ENCODE measurements at regions not wholly inside any gene's neighbourhood (a gene's known extent, or its start where the extent isn't known, plus 50 kb on each side); places are given as distances from the start of the nearest gene placed in this dataset.
"Not testable (repeated sequence)": the region's sequence is repeated elsewhere in the genome, so short reads cannot be mapped to it uniquely, and the experiment has no call there.

DNA sequence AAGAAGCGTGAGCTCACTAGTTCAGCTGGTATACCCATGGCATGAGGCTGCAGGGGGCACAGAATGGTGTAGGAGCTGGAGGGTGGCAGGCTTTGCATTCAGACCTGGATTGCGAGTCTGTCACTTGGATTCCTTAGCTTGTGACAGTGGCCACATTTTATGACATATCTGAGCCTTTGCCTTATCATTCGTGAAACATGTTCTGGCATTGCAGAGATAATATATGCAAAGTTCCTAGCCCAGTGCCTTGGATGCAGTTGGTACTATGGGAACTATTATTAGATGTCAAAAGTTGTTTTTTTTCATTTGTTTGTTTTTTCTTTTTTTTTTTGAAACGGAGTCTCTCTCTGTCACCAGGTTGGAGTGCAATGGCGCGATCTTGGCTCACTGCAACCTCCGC lies 230.7 kb upstream of the PRDM1 start:
- Histone ChIP-seq H3K36me3 (no peaks in the 10 kb centered on the region), H3K9me3 (no peaks in the 10 kb centered on the region), H3K27me3 (no peaks in the 10 kb centered on the region), H3K4me3 (ENCODE audit: low read depth, low read length) (no peak overlapping the region), H3K4me1 (no peaks in the 10 kb centered on the region)
- no peak for DNase-seq
- TF ChIP-seq, protein P1, sequence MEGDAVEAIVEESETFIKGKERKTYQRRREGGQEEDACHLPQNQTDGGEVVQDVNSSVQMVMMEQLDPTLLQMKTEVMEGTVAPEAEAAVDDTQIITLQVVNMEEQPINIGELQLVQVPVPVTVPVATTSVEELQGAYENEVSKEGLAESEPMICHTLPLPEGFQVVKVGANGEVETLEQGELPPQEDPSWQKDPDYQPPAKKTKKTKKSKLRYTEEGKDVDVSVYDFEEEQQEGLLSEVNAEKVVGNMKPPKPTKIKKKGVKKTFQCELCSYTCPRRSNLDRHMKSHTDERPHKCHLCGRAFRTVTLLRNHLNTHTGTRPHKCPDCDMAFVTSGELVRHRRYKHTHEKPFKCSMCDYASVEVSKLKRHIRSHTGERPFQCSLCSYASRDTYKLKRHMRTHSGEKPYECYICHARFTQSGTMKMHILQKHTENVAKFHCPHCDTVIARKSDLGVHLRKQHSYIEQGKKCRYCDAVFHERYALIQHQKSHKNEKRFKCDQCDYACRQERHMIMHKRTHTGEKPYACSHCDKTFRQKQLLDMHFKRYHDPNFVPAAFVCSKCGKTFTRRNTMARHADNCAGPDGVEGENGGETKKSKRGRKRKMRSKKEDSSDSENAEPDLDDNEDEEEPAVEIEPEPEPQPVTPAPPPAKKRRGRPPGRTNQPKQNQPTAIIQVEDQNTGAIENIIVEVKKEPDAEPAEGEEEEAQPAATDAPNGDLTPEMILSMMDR (IDR thresholded peaks at IDR 0.05; ENCODE audit: low read depth, low read length) = no peak

DNA sequence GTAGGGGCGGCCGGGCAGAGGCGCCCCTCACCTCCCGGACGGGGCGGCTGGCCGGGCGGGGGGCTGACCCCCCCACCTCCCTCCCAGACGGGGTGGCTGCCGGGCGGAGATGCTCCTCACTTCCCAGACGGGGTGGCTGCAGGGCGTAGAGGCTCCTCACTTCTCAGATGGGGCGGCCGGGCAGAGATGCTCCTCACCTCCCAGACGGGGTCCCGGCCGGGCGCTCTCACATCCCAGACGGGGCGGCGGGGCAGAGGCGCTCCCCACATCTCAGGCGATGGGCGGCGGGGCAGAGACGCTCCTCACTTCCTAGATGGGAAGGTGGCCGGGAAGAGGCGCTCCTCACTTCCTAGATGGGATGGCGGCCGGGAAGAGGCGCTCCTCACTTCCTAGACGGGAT lies 232.2 kb upstream of the PRDM1 start:
- H3K9me3 ChIP-seq; DNase-seq; H3K4me3 ChIP-seq (ENCODE audit: low read depth, low read length); H3K4me1 ChIP-seq; H3K27me3 ChIP-seq; H3K36me3 ChIP-seq: not testable (repeated sequence)

DNA sequence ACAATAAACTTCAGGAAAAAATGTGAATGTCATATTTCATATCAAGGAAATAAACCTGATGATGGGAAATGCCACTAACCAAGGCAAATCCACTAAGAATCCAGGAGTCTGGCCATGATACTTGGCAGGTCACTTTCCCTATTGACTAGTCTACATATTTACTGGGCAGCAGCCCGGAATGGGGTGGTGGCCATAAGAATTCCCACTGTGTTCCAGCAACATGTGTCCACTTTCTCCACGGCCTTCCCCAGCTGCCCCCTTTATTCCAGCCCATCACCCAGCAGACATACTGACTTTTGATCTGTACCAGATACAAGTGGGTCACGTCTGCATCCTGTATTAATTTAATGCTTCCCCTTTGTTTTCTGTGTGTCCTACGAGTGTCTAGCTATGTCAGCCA lies 234.5 kb upstream of the PRDM1 start:
- H3K36me3 ChIP-seq = no peaks in the 10 kb centered on the region
- TF ChIP-seq, protein P1 (IDR thresholded peaks at IDR 0.05; ENCODE audit: low read depth, low read length) = no peak
- no peak overlapping the region for H3K4me3 ChIP-seq (ENCODE audit: low read depth, low read length)
- no peaks in the 10 kb centered on the region for H3K4me1 ChIP-seq
- no peaks in the 10 kb centered on the region for H3K9me3 ChIP-seq
- H3K27me3 ChIP-seq = no peaks in the 10 kb centered on the region
- DNase-seq = no peak

DNA sequence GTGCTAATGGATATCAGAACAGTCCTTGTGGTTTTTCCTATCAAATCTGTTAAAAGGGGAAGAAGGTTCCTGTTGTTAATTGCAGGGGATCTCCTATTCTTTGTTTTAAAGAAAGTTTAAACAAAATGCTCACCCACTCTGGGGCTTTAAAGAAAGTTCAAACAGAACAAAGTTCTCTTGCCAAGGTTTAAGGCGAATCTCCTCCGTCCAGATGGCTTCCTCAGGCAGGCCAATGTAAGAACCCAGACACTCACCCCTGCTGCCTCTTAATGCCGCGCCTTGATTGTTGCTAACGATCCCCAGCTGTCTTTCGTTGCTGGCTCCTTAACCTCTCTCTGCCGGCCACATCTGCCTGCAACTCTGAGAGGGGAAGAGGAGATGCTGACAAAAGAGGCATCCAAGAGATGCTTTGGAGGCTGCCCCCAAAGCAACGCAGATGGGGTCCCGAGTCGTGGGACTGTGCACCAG lies 235.0 kb upstream of the PRDM1 start:
- Histone ChIP-seq H3K36me3 (no peaks in the 10 kb centered on the region), H3K4me3 (ENCODE audit: low read depth, low read length) (no peak overlapping the region), H3K27me3 (no peaks in the 10 kb centered on the region), H3K4me1 (no peaks in the 10 kb centered on the region), H3K9me3 (no peaks in the 10 kb centered on the region)
- no peak for DNase-seq
- TF ChIP-seq, protein P1 (IDR thresholded peaks at IDR 0.05; ENCODE audit: low read depth, low read length) = no peak

DNA sequence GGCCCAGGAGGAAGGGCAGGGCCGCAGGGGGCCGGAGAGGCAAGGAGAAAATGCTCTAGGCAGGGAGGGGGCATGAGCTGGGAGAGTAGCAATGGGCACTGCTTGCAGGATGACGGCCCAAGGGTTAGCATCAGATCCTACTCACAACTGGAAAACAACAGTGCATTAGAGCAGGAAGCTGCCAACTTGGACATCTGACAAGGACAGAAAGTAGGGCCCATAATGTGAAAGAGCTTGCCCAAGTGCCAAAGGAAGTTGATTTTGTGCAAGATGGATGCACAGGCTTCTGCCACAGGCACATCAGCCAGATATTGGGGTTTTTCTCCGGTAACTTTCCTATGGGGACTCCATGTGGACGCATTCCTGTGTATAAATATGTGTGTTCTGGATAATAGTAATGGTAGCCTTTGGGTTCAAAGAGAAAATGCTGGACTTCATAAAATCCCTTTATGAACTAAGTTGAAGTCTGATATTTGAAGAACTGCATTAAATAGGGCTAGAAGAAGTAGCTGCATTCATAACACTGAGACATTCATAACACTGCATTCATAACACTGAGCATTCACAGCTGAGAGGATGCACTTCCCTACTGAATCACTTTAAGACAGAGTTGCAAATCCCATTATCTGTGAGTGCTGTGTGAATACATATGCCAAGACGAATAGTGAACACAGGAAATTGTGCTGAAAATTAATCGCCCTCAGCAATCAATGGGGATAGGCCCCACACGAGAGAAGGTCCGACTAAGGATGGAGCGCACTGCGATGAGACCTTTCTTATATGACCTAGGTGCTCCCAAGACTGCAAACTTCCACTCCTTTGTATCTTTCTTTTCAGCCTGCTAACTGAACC lies 235.6 kb upstream of the PRDM1 start:
- no peaks in the 10 kb centered on the region for H3K36me3 ChIP-seq
- H3K4me3 ChIP-seq (ENCODE audit: low read depth, low read length) = no peak overlapping the region
- H3K9me3 ChIP-seq = no peaks in the 10 kb centered on the region
- TF ChIP-seq, protein P1 (IDR thresholded peaks at IDR 0.05; ENCODE audit: low read depth, low read length) = no peak
- no peaks in the 10 kb centered on the region for H3K4me1 ChIP-seq
- DNase-seq = no peak
- H3K27me3 ChIP-seq = no peaks in the 10 kb centered on the region

DNA sequence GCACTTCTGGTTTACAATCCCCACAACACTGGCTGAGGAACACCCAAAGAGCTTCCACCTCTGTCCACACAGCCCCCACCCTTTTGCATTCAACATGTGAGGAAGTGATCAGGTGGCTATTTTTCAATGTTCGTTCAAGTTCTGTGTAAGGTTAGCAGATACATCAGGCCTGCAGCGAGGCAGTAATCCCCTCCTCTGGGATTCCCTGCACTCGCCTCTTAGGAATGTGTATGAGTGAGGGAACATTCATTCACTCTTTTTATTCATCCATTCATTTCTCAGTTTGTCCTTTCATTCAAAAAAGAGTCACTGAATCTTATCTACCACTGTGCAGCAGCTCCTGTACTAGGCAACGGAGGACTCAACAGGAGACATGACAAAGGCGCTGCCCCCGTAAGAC lies 236.4 kb upstream of the PRDM1 start:
- no peak for DNase-seq
- TF ChIP-seq, protein P1 (IDR thresholded peaks at IDR 0.05; ENCODE audit: low read depth, low read length) = no peak
- H3K4me3 ChIP-seq (ENCODE audit: low read depth, low read length) = no peak overlapping the region
- no peaks in the 10 kb centered on the region for H3K4me1 ChIP-seq
- no peaks in the 10 kb centered on the region for H3K9me3 ChIP-seq
- H3K27me3 ChIP-seq = no peaks in the 10 kb centered on the region
- H3K36me3 ChIP-seq = no peaks in the 10 kb centered on the region
